Activated naive CD4-positive, alpha-beta T cell treated with anti-CD3 and anti-CD28 coated beads, Interleukin-2, amount 50 U/mL, for 72 hours (primary cell): ENCODE measurements at regions not wholly inside any gene's neighbourhood (a gene's known extent, or its start where the extent isn't known, plus 50 kb on each side); places are given as distances from the start of the nearest gene placed in this dataset.

Experiments
- ATAC-seq, 2 donors: fragments of 150-1000 bp; cut with Tn5 transposase; 2 replicates each; pipeline ENCODE4 v1.10.0; 2021; ENCODE audit warnings: mild to moderate bottlenecking in 2 of 2, moderate library complexity in 2 of 2
- DNase-seq, 2 donors: peaks; one replicate each; pipeline ENCODE4 v3.0.0; 2021 to 2022; ENCODE audit warnings: low spot score in 2 of 2
- H3K27ac Mint-ChIP-seq, 2 donors: one replicate each; pipeline ENCODE4 v1.8.0; 2022; ENCODE audit warnings: mild to moderate bottlenecking in 2 of 2, mixed read lengths in 2 of 2
- H3K36me3 Mint-ChIP-seq, 2 donors: one replicate each; pipeline ENCODE4 v1.8.0; 2022; ENCODE audit warnings: mixed read lengths in 2 of 2
- H3K9me3 Mint-ChIP-seq, 2 donors: one replicate each; pipeline ENCODE4 v1.8.0; 2022; ENCODE audit warnings: mixed read lengths in 2 of 2

DNA sequence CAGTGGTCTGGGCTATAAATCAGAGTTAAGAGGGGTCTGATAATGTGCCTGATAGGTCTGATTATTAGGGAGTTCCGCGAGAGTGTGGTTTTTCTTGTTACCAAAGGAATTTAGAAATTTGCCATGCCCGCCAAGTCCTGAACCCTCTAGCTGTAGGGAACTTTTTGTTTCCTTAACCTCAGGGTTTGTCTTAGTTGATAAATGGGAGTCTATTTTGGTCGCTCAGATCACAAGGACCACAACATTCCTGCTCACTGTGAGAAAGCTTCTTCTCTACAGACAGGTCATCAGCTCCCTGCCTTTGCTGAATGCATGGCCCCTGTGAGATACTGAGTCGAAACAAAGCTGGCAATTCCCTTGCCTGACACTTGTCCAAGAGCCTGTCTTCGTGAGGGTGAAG lies 497.8 kb downstream of the HS3ST4 start:
- DNase-seq = no peak
- no peak overlapping the region for H3K27ac Mint-ChIP-seq
- H3K9me3 Mint-ChIP-seq = peaks cover 16% of the 10 kb centered on the region in 2 donors
- ATAC-seq = no peak
- peaks cover 0 to 5% of the 10 kb centered on the region in 2 donors for H3K36me3 Mint-ChIP-seq

DNA sequence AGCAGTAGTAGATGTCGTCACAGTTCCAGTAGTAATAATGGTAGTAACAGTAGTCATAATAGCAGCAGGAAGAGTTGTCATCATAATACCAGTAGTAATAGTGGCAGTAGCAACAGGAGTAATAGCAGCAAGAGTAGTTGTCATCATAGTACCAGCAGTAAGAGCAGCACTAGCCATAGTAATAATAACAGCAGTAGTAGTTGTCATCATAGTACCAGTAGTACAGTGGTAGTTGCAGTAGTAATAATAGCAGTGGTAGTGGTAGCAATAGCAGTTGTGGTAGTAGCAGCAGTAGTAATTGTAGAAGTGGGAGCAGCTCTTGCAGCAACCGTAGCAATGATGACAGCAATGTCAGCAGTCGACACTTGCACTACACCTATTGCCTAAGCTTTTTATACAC lies 502.8 kb downstream of the HS3ST4 start:
- Mint-ChIP-seq H3K27ac (no peak overlapping the region), H3K9me3 (peaks cover 13 to 14% of the 10 kb centered on the region in 2 donors), H3K36me3 (no peaks in the 10 kb centered on the region)
- ATAC-seq (peak in 1 of 2 donors; percentile 28), DNase-seq (no peak)

DNA sequence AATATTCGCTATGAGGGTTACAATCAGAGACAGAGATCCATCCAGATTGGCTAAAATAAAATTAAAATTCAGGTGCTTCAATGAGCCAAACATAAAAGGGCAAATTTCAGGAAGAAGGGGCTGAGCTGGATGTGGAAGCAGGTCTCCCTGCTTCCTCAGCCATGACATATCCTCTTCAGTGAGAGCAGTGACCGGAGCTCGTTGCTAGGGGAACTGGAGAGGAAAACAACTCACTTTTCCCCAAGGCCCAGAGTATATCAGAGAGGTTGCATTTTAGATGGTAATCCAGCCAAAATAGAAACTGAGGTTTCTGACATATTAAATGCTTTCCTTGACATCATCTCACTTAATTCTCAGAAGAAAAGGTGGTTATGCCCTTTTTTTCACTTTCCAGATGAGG lies 503.5 kb downstream of the HS3ST4 start:
- peak in 1 of 2 donors; percentile 51 for ATAC-seq
- DNase-seq = no peak
- Mint-ChIP-seq H3K27ac (no peak overlapping the region), H3K9me3 (peaks cover 13 to 14% of the 10 kb centered on the region in 2 donors), H3K36me3 (no peaks in the 10 kb centered on the region)

GRCh38 chr16:26196310-26196709 lies 504.6 kb downstream of the HS3ST4 start:
- H3K36me3 Mint-ChIP-seq = no peaks in the 10 kb centered on the region

GRCh38 chr16:26196802-26197201 lies 505.0 kb downstream of the HS3ST4 start:
- Mint-ChIP-seq H3K36me3 (no peaks in the 10 kb centered on the region), H3K27ac (no peak overlapping the region), H3K9me3 (peaks cover 13 to 14% of the 10 kb centered on the region in 2 donors)
- DNase-seq (no peak), ATAC-seq (no peak)

More at GRCh38 chr16:26196310-26196709, 504.6 kb downstream of the HS3ST4 start:
- ATAC-seq (no peak), DNase-seq (no peak)
- Mint-ChIP-seq H3K27ac (no peak overlapping the region), H3K9me3 (peaks cover 13 to 14% of the 10 kb centered on the region in 2 donors)

DNA sequence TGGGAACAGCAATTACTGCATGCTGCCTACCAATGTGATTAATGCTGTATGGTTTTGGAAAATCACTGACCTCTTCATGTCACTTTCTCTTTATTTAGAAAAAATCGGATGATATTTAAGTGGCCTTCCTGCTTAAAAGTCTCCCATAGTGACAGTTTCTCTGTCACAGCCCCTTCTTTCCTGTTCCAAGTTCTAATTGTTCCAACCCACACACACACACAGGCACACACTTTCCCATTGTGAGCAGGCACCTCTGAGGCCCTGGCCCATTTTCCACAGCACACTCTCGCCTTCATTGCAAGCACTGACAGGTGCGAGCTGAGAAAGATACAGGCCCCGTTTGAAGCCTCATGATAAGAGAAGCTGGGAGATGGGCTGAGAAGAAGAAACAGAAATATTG lies 505.9 kb downstream of the HS3ST4 start:
- ATAC-seq (no peak), DNase-seq (no peak)
- Mint-ChIP-seq H3K36me3 (no peaks in the 10 kb centered on the region), H3K9me3 (peaks cover 13 to 14% of the 10 kb centered on the region in 2 donors), H3K27ac (no peak overlapping the region)

DNA sequence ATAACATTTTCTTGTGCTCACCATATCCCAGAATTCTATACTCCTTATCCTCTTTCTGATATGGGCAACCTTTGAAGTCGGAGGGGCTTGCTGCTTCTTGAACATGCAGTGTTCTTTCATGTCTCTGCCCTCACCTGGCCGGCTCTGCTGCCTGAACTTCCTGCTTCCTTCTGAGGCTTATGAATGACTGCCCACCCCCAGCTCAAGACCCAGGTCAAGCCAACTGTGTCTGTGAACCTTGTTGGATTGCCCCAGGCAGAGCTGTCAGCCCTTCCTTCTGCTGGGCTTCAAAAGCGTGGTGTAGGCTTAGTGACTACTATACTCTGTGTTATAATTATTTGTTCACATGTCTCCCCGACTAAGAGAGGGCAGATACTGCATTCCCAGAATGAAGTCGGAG lies 506.5 kb downstream of the HS3ST4 start:
- H3K27ac Mint-ChIP-seq = no peak overlapping the region
- H3K36me3 Mint-ChIP-seq = no peaks in the 10 kb centered on the region
- ATAC-seq (no peak), DNase-seq (no peak)
- peaks cover 13 to 19% of the 10 kb centered on the region in 2 donors for H3K9me3 Mint-ChIP-seq

GRCh38 chr16:26204138-26204537 lies 512.4 kb downstream of the HS3ST4 start:
- Mint-ChIP-seq H3K36me3 (no peaks in the 10 kb centered on the region), H3K9me3 (peaks cover 3 to 17% of the 10 kb centered on the region in 2 donors), H3K27ac (no peak overlapping the region)
- no peak for DNase-seq
- ATAC-seq = peak; percentile 26 to 77

- DNase-seq (no peak), ATAC-seq (no peak)
- Mint-ChIP-seq H3K9me3 (peaks cover 3 to 19% of the 10 kb centered on the region in 2 donors), H3K36me3 (no peaks in the 10 kb centered on the region), H3K27ac (no peak overlapping the region)
These were observed 519.8 kb downstream of the HS3ST4 start for GRCh38 chr16:26211542-26211941.

DNA sequence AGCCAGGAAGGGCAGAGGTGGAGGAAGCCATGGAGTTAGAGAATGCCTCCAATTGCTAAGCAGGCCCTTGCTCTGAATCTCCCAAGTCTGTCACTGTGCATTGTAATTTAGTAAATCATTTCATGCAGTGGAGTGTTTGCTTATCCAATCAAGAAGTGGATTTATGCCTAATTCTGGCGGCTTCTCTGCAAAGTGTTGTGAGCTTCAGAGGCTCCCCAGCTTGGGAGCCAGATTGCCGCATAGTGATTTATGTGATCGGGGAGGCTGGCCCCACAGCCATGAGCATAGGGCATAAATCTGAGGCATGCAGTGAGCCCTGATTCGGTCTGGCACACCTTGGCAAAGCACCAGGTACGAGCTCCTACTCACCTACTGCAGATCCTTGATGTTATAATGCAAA lies 520.8 kb downstream of the HS3ST4 start:
- no peak for DNase-seq
- H3K27ac Mint-ChIP-seq = no peak overlapping the region
- no peaks in the 10 kb centered on the region for H3K36me3 Mint-ChIP-seq
- peaks cover 0 to 11% of the 10 kb centered on the region in 2 donors for H3K9me3 Mint-ChIP-seq
- ATAC-seq = no peak

GRCh38 chr16:26214581-26215174 lies 522.9 kb downstream of the HS3ST4 start:
- H3K36me3 Mint-ChIP-seq = no peaks in the 10 kb centered on the region
- no peak for ATAC-seq
- H3K9me3 Mint-ChIP-seq = peaks cover 0 to 11% of the 10 kb centered on the region in 2 donors
- H3K27ac Mint-ChIP-seq = no peak overlapping the region
- no peak for DNase-seq

- H3K27ac Mint-ChIP-seq = no peak overlapping the region
- H3K9me3 Mint-ChIP-seq = no peaks in the 10 kb centered on the region
- no peaks in the 10 kb centered on the region for H3K36me3 Mint-ChIP-seq
- ATAC-seq (peak; percentile 40 to 61), DNase-seq (no peak)
These were observed 529.1 kb downstream of the HS3ST4 start for GRCh38 chr16:26220894-26221293.

DNA sequence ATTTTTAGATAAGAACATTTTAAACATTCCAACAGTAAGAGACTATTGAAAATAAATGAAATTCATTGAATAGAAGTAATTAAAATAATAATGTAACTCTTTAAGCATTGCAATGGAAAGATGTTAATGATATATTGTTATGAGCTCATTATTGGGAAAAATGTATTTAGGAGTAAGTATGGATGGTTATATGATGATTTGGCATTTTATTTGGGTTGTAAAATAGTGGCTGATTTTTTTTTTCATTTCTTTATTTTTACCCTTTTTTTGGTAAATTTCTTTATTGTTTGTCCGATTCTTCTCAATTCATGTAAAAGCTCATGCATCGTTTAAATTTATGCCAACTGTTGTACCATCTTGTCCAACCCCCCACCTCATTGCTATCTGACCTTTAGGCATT lies 539.9 kb downstream of the HS3ST4 start:
- H3K36me3 Mint-ChIP-seq = no peaks in the 10 kb centered on the region
- no peak overlapping the region for H3K27ac Mint-ChIP-seq
- no peak for DNase-seq
- H3K9me3 Mint-ChIP-seq = no peaks in the 10 kb centered on the region
- ATAC-seq = no peak

DNA sequence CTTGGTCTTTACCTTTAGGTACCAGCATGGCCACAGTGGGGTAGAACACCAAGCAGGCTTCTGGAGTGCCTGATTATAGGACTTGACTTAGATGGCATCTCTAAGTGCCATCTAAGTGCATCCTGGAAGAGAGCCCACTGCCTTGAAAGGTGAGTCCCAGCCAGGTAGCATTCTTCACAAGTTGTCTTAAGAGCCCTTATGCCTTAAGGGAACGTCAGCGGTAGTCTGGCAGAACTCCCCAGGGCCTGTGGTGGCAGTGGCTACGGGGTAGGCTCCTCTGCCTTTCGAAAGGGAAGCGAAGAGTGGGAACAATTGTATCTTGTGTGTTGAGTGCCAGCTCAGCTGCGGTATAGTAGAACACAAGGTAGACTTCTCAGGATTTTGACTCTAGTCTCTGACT lies 549.0 kb downstream of the HS3ST4 start:
- no peak for DNase-seq
- H3K9me3 Mint-ChIP-seq = peaks cover 6 to 13% of the 10 kb centered on the region in 2 donors
- H3K36me3 Mint-ChIP-seq = peaks cover 0 to 5% of the 10 kb centered on the region in 2 donors
- no peak overlapping the region for H3K27ac Mint-ChIP-seq
- no peak for ATAC-seq

- ATAC-seq (peak in 1 of 2 donors; percentile 51), DNase-seq (no peak)
- Mint-ChIP-seq H3K36me3 (peaks cover 0 to 5% of the 10 kb centered on the region in 2 donors), H3K27ac (no peak overlapping the region), H3K9me3 (peaks cover 14 to 24% of the 10 kb centered on the region in 2 donors)
These were observed 555.3 kb downstream of the HS3ST4 start for GRCh38 chr16:26247063-26247462.

DNA sequence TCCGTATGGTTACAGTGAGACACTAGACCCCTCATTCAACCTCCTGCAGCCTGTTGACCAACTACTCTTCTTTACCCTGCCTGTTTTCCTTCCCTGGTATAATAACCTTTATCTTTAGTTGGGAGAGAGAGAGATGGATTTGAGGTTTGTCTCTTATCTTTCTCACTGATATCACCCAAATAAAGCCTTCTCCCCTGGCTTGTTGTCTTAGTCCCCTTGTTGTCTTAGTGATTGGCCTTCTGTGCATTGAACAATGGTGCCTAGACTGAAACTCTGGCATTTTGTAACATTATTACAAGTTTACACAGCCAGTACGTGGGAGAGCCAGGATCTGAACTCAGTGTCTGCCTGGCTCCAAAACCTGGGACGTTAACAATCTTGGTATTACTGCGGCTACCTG lies 560.8 kb downstream of the HS3ST4 start:
- Mint-ChIP-seq H3K27ac (no peak overlapping the region), H3K9me3 (peaks cover 8 to 27% of the 10 kb centered on the region in 2 donors), H3K36me3 (no peaks in the 10 kb centered on the region)
- ATAC-seq = no peak
- DNase-seq = no peak

GRCh38 chr16:26261621-26262020 lies 569.9 kb downstream of the HS3ST4 start:
- no peak for DNase-seq
- no peaks in the 10 kb centered on the region for H3K36me3 Mint-ChIP-seq
- H3K27ac Mint-ChIP-seq = no peak overlapping the region
- no peak for ATAC-seq
- peaks cover 0 to 4% of the 10 kb centered on the region in 2 donors for H3K9me3 Mint-ChIP-seq

- DNase-seq = no peak
- H3K36me3 Mint-ChIP-seq = no peaks in the 10 kb centered on the region
- H3K9me3 Mint-ChIP-seq = peaks cover 0 to 4% of the 10 kb centered on the region in 2 donors
- H3K27ac Mint-ChIP-seq = no peak overlapping the region
- no peak for ATAC-seq
These were observed 571.6 kb downstream of the HS3ST4 start for GRCh38 chr16:26263406-26263805.
